ENCODE measurements at regions not wholly inside any gene's neighbourhood (a gene's known extent, or its start where the extent isn't known, plus 50 kb on each side); places are given as distances from the start of the nearest gene placed in this dataset.

GRCh38 chr3:20809356-20809755, 623.4 kb upstream of the SGO1 start:
- TF ChIP-seq TOX (CRISPR knock-in tag; IDR thresholded peaks at IDR 0.05; ENCODE audit: borderline replicate concordance), result no peak
- TF ChIP-seq POU6F1 (CRISPR knock-in tag; IDR thresholded peaks at IDR 0.05; ENCODE audit: borderline replicate concordance, low read depth), result no peak
- no peak for TF ChIP-seq ZFP3 (CRISPR knock-in tag; IDR thresholded peaks at IDR 0.05)
- TF ChIP-seq ZC3H10 (CRISPR knock-in tag; IDR thresholded peaks at IDR 0.05), result no peak
- no peak for TF ChIP-seq RARB (CRISPR knock-in tag; IDR thresholded peaks at IDR 0.05)
- no peak for TF ChIP-seq BACH2 (CRISPR knock-in tag; IDR thresholded peaks at IDR 0.05; ENCODE audit: borderline replicate concordance)
- no peak for TF ChIP-seq PATZ1 (CRISPR knock-in tag; IDR thresholded peaks at IDR 0.05; ENCODE audit: borderline replicate concordance)
- no peak for TF ChIP-seq ZFP30 (CRISPR knock-in tag; IDR thresholded peaks at IDR 0.05)
- no peak for TF ChIP-seq ISL1 (CRISPR knock-in tag; IDR thresholded peaks at IDR 0.05)

Data from SK-N-SH treated with all-trans-retinoic acid at 6 μM for 48 hours (cell line).